ENCODE measurements at regions not wholly inside any gene's neighbourhood (a gene's known extent, or its start where the extent isn't known, plus 50 kb on each side); places are given as distances from the start of the nearest gene placed in this dataset.

- H3K27me3 Mint-ChIP-seq (ENCODE audit: low read depth): peaks cover 34% of the 10 kb centered on the region
Observed at GRCh38 chr20:40519918-40520317, 169.1 kb downstream of the MAFB start.

GRCh38 chr20:40512994-40513393 is 176.0 kb downstream of the MAFB start:
- Mint-ChIP-seq H3K36me3 (no peaks in the 10 kb centered on the region), H3K27me3 (ENCODE audit: low read depth) (peaks cover 19% of the 10 kb centered on the region), H3K4me1 (no peaks in the 10 kb centered on the region), H3K27ac (no peak overlapping the region), H3K9me3 (no peaks in the 10 kb centered on the region), H3K4me3 (no peak overlapping the region)
- DNase-seq (ENCODE audit: low spot score in 2 of 2, unreplicated experiment in 2 of 2): no peak
- no peak for TF ChIP-seq CTCF (IDR thresholded peaks at IDR 0.05; ENCODE audit: unreplicated experiment)

More at GRCh38 chr20:40519918-40520317, 169.1 kb downstream of the MAFB start:
- Mint-ChIP-seq H3K9me3 (peaks cover 10% of the 10 kb centered on the region), H3K27ac (no peak overlapping the region), H3K4me1 (no peaks in the 10 kb centered on the region), H3K4me3 (no peak overlapping the region), H3K36me3 (no peaks in the 10 kb centered on the region)
- TF ChIP-seq CTCF (IDR thresholded peaks at IDR 0.05; ENCODE audit: unreplicated experiment): no peak
- DNase-seq (ENCODE audit: low spot score in 2 of 2, unreplicated experiment in 2 of 2): no peak

GRCh38 chr20:40512591-40512990 is 176.4 kb downstream of the MAFB start:
- Mint-ChIP-seq H3K27ac (no peak overlapping the region), H3K4me1 (no peaks in the 10 kb centered on the region), H3K36me3 (no peaks in the 10 kb centered on the region), H3K27me3 (ENCODE audit: low read depth) (peaks cover 16% of the 10 kb centered on the region), H3K4me3 (no peak overlapping the region), H3K9me3 (no peaks in the 10 kb centered on the region)
- DNase-seq (ENCODE audit: low spot score in 2 of 2, unreplicated experiment in 2 of 2): no peak
- TF ChIP-seq CTCF (IDR thresholded peaks at IDR 0.05; ENCODE audit: unreplicated experiment): no peak

GRCh38 chr20:40511478-40511877 is 177.6 kb downstream of the MAFB start:
- DNase-seq (ENCODE audit: low spot score in 2 of 2, unreplicated experiment in 2 of 2): no peak
- Mint-ChIP-seq H3K4me3 (no peak overlapping the region), H3K4me1 (no peaks in the 10 kb centered on the region), H3K27ac (no peak overlapping the region), H3K9me3 (no peaks in the 10 kb centered on the region), H3K27me3 (ENCODE audit: low read depth) (peaks cover 12% of the 10 kb centered on the region), H3K36me3 (no peaks in the 10 kb centered on the region)
- TF ChIP-seq CTCF (IDR thresholded peaks at IDR 0.05; ENCODE audit: unreplicated experiment): no peak

GRCh38 chr20:40510622-40511021 is 178.4 kb downstream of the MAFB start:
- Mint-ChIP-seq H3K4me3 (no peak overlapping the region), H3K27ac (no peak overlapping the region), H3K27me3 (ENCODE audit: low read depth) (peaks cover 12% of the 10 kb centered on the region), H3K4me1 (no peaks in the 10 kb centered on the region), H3K9me3 (no peaks in the 10 kb centered on the region), H3K36me3 (no peaks in the 10 kb centered on the region)
- DNase-seq (ENCODE audit: low spot score in 2 of 2, unreplicated experiment in 2 of 2): no peak
- no peak for TF ChIP-seq CTCF (IDR thresholded peaks at IDR 0.05; ENCODE audit: unreplicated experiment)

- no peak for DNase-seq (ENCODE audit: low spot score in 2 of 2, unreplicated experiment in 2 of 2)
- H3K4me3 Mint-ChIP-seq: no peak overlapping the region
- no peak overlapping the region for H3K27ac Mint-ChIP-seq
- no peaks in the 10 kb centered on the region for H3K36me3 Mint-ChIP-seq
- no peak for TF ChIP-seq CTCF (IDR thresholded peaks at IDR 0.05; ENCODE audit: unreplicated experiment)
- no peaks in the 10 kb centered on the region for H3K4me1 Mint-ChIP-seq
- H3K27me3 Mint-ChIP-seq (ENCODE audit: low read depth): peaks cover 7% of the 10 kb centered on the region
- no peaks in the 10 kb centered on the region for H3K9me3 Mint-ChIP-seq
Observed at GRCh38 chr20:40508821-40509220, 180.2 kb downstream of the MAFB start.

Data from mesothelial cell of epicardium (in vitro differentiated cells).